ENCODE measurements at regions not wholly inside any gene's neighbourhood (a gene's known extent, or its start where the extent isn't known, plus 50 kb on each side); places are given as distances from the start of the nearest gene placed in this dataset.

DNA sequence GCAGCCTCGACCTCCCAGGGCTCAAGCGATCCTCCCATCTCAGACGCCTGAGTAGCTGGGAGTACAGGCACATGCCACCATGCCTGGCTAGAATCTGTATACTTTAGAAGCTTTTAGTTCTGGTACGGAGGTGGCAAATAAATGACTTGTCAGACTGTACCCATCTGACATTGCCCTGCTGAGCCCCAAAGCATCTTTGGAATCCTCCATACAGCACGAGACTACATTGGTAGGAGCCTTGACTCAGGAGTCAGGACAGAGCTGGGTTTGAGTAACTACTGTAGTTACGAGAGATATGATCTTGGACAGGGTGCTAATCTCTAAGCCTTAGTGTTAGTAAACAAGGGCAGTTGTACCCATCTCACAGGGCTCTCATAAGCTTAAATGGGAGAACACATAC lies 67.8 kb upstream of the NPHP3 start:
- TF ChIP-seq ARNT (IDR thresholded peaks at IDR 0.05) (no peak), SUZ12 (IDR thresholded peaks at IDR 0.05) (no peak), FOXK2 (IDR thresholded peaks at IDR 0.05) (no peak), LEF1 (IDR thresholded peaks at IDR 0.05; ENCODE audit: borderline replicate concordance) (no peak), L3MBTL2 (conservative IDR thresholded peaks at IDR 0.05) (no peak), BHLHE40 (IDR thresholded peaks at IDR 0.05; ENCODE audit: borderline replicate concordance) (no peak), FOXM1 (IDR thresholded peaks at IDR 0.05; ENCODE audit: borderline replicate concordance) (no peak), SP1 (IDR thresholded peaks at IDR 0.05) (no peak)
- ChIA-PET POLR2A (no interaction called here), CTCF (interaction anchor here (0.7 kb wide), 1 partner anchor 22 kb away, joined by 3 read pairs; no protein-coding TSS in a partner anchor)
- DNase-seq (ENCODE audit: extremely low spot score): no peak

DNA sequence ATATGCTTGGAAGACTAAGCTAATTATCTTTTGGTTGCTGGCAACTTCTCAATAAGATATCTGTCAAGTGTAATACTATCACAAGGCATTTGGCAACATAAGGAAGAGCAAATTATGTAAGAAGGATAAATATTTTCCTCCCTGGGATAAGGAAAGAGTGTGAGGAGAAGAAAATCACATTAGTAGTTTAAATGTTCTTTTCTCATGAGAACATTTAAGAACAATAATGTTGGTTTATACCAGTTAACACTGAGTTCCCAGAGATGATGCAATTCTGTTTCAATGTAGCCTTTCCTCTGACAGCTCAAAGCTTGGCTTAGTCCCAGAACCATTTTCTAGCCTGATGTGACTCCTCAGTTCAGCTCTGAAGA lies 66.1 kb upstream of the NPHP3 start:
- POLR2A ChIA-PET: interaction anchor here (0.5 kb wide), 1 partner anchor 895 kb away, joined by 3 read pairs; no protein-coding TSS in a partner anchor
- CTCF ChIA-PET: no interaction called here
- TF ChIP-seq ELF4 (IDR thresholded peaks at IDR 0.05) (no peak), HDGF (IDR thresholded peaks at IDR 0.05; ENCODE audit: borderline replicate concordance) (no peak), NFRKB (IDR thresholded peaks at IDR 0.05) (no peak), FOXA1 (IDR thresholded peaks at IDR 0.05) (no peak), ZNF384 (IDR thresholded peaks at IDR 0.05) (no peak), CTBP1 (IDR thresholded peaks at IDR 0.05; ENCODE audit: borderline replicate concordance) (no peak), SP1 (IDR thresholded peaks at IDR 0.05) (no peak), SUZ12 (IDR thresholded peaks at IDR 0.05) (no peak), TARDBP (IDR thresholded peaks at IDR 0.05) (no peak)
- no peak for DNase-seq (ENCODE audit: extremely low spot score)

- DNase-seq (ENCODE audit: extremely low spot score): no peak
- POLR2A ChIA-PET: interaction anchor here (0.5 kb wide), 1 partner anchor 896 kb away, joined by 3 read pairs; no protein-coding TSS in a partner anchor
- no peak for TF ChIP-seq SUZ12 (IDR thresholded peaks at IDR 0.05)
- TF ChIP-seq FOXM1 (IDR thresholded peaks at IDR 0.05; ENCODE audit: borderline replicate concordance): no peak
- TF ChIP-seq BHLHE40 (IDR thresholded peaks at IDR 0.05; ENCODE audit: borderline replicate concordance): no peak
- no peak for TF ChIP-seq NFRKB (IDR thresholded peaks at IDR 0.05)
- no peak for TF ChIP-seq ARNT (IDR thresholded peaks at IDR 0.05)
- no peak for TF ChIP-seq SP1 (IDR thresholded peaks at IDR 0.05)
- CTCF ChIA-PET: no interaction called here
These were observed 65.5 kb upstream of the NPHP3 start for GRCh38 chr3:132787616-132788300.

GRCh38 chr3:132786890-132787289 lies 64.7 kb upstream of the NPHP3 start:
- ChIA-PET POLR2A (no interaction called here), CTCF (no interaction called here)
- DNase-seq (ENCODE audit: extremely low spot score): no peak
- TF ChIP-seq NFRKB (IDR thresholded peaks at IDR 0.05) (no peak), FOXA1 (IDR thresholded peaks at IDR 0.05) (no peak), SUZ12 (IDR thresholded peaks at IDR 0.05) (no peak), LEF1 (IDR thresholded peaks at IDR 0.05; ENCODE audit: borderline replicate concordance) (no peak), ELF4 (IDR thresholded peaks at IDR 0.05) (no peak), TARDBP (IDR thresholded peaks at IDR 0.05) (no peak), PKNOX1 (IDR thresholded peaks at IDR 0.05) (no peak), HDGF (IDR thresholded peaks at IDR 0.05; ENCODE audit: borderline replicate concordance) (no peak), ZNF384 (IDR thresholded peaks at IDR 0.05) (no peak), ARNT (IDR thresholded peaks at IDR 0.05) (no peak), FOXM1 (IDR thresholded peaks at IDR 0.05; ENCODE audit: borderline replicate concordance) (no peak), FOXK2 (IDR thresholded peaks at IDR 0.05) (no peak)

- DNase-seq (ENCODE audit: extremely low spot score): no peak
- ChIA-PET CTCF (no interaction called here), POLR2A (no interaction called here)
- TF ChIP-seq SP1 (IDR thresholded peaks at IDR 0.05) (no peak), HDGF (IDR thresholded peaks at IDR 0.05; ENCODE audit: borderline replicate concordance) (no peak), FOXA1 (IDR thresholded peaks at IDR 0.05) (no peak), L3MBTL2 (conservative IDR thresholded peaks at IDR 0.05) (peak; percentile 40), ARNT (IDR thresholded peaks at IDR 0.05) (no peak), FOXK2 (IDR thresholded peaks at IDR 0.05) (no peak), CTBP1 (IDR thresholded peaks at IDR 0.05; ENCODE audit: borderline replicate concordance) (no peak)
These were observed 63.1 kb upstream of the NPHP3 start for GRCh38 chr3:132785292-132785691.

DNA sequence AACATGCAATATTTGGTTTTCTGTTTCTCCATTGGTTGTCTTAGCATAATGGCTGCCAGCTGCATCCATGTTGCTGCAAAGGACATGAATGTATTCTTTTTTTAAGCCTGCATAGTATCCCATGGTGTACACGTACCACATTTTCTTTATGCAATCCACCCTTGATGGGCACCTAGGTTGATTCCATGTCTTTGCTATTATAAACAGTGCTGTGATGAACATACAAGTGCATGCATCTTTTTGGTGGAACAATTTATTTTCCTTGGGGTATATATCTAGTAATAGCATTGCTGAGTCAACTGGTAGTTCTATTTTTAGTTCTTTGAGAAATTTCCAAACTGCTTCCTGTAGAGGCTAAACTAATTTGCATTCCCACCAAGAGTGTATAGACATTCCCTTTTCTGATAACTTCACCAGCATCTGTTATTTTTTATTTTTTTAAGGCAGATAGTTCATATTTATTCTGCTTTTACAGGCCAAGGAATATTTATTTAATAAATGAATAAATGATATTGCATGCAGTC lies 62.4 kb upstream of the NPHP3 start:
- ChIA-PET CTCF (no interaction called here), POLR2A (no interaction called here)
- TF ChIP-seq FOXA1 (IDR thresholded peaks at IDR 0.05) (no peak), PKNOX1 (IDR thresholded peaks at IDR 0.05) (no peak), LEF1 (IDR thresholded peaks at IDR 0.05; ENCODE audit: borderline replicate concordance) (no peak)
- DNase-seq (ENCODE audit: extremely low spot score): no peak

- ChIA-PET POLR2A (no interaction called here), CTCF (no interaction called here)
- DNase-seq (ENCODE audit: extremely low spot score): no peak
- no peak for TF ChIP-seq PKNOX1 (IDR thresholded peaks at IDR 0.05)
- no peak for TF ChIP-seq ELF4 (IDR thresholded peaks at IDR 0.05)
- no peak for TF ChIP-seq ARNT (IDR thresholded peaks at IDR 0.05)
- TF ChIP-seq L3MBTL2 (conservative IDR thresholded peaks at IDR 0.05): no peak
- no peak for TF ChIP-seq ZNF384 (IDR thresholded peaks at IDR 0.05)
- no peak for TF ChIP-seq TARDBP (IDR thresholded peaks at IDR 0.05)
- no peak for TF ChIP-seq CTBP1 (IDR thresholded peaks at IDR 0.05; ENCODE audit: borderline replicate concordance)
- no peak for TF ChIP-seq FOXK2 (IDR thresholded peaks at IDR 0.05)
- TF ChIP-seq SUZ12 (IDR thresholded peaks at IDR 0.05): no peak
These were observed 60.9 kb upstream of the NPHP3 start for GRCh38 chr3:132783152-132783551.
